ENCODE measurements at regions not wholly inside any gene's neighbourhood (a gene's known extent, or its start where the extent isn't known, plus 50 kb on each side); places are given as distances from the start of the nearest gene placed in this dataset.

- POLR2A ChIA-PET = no interaction called here
- no peak for TF ChIP-seq CTCF (IDR thresholded peaks at IDR 0.05; ENCODE audit: insufficient read depth, low read length, missing control alignments)
- CTCF ChIA-PET = interaction anchor here (0.7 kb wide), 1 partner anchor 52 kb away, joined by 3 read pairs; no protein-coding TSS in a partner anchor
- DNase-seq (ENCODE audit: low read depth, low spot score) = no peak
- no peak overlapping the region for H3K4me3 ChIP-seq (ENCODE audit: low read depth, low read length)
These were observed 143.3 kb upstream of the DPH6 start for GRCh38 chr15:35689266-35689665.

- no peak for DNase-seq (ENCODE audit: low read depth, low spot score)
- CTCF ChIA-PET = no interaction called here
- TF ChIP-seq CTCF (IDR thresholded peaks at IDR 0.05; ENCODE audit: insufficient read depth, low read length, missing control alignments) = no peak
- no peak overlapping the region for H3K4me3 ChIP-seq (ENCODE audit: low read depth, low read length)
- POLR2A ChIA-PET = no interaction called here
These were observed 144.1 kb upstream of the DPH6 start for GRCh38 chr15:35690089-35690488.

GRCh38 chr15:35690698-35691116, 144.7 kb upstream of the DPH6 start:
- POLR2A ChIA-PET = no interaction called here
- CTCF ChIA-PET = no interaction called here
- no peak overlapping the region for H3K4me3 ChIP-seq (ENCODE audit: low read depth, low read length)
- no peak for DNase-seq (ENCODE audit: low read depth, low spot score)
- no peak for TF ChIP-seq CTCF (IDR thresholded peaks at IDR 0.05; ENCODE audit: insufficient read depth, low read length, missing control alignments)

GRCh38 chr15:35691173-35691761, 145.3 kb upstream of the DPH6 start:
- no peak for TF ChIP-seq CTCF (IDR thresholded peaks at IDR 0.05; ENCODE audit: insufficient read depth, low read length, missing control alignments)
- no peak for DNase-seq (ENCODE audit: low read depth, low spot score)
- CTCF ChIA-PET = interaction anchor here (0.7 kb wide), 1 partner anchor 60 kb away, joined by 3 read pairs; no protein-coding TSS in a partner anchor
- POLR2A ChIA-PET = no interaction called here
- no peak overlapping the region for H3K4me3 ChIP-seq (ENCODE audit: low read depth, low read length)

GRCh38 chr15:35691891-35692867, 146.2 kb upstream of the DPH6 start:
- TF ChIP-seq CTCF (IDR thresholded peaks at IDR 0.05; ENCODE audit: insufficient read depth, low read length, missing control alignments) = no peak
- CTCF ChIA-PET = interaction anchor here (0.7 kb wide), 1 partner anchor 59 kb away, joined by 3 read pairs; no protein-coding TSS in a partner anchor
- POLR2A ChIA-PET = no interaction called here
- no peak for DNase-seq (ENCODE audit: low read depth, low spot score)
- no peak overlapping the region for H3K4me3 ChIP-seq (ENCODE audit: low read depth, low read length)

- ChIA-PET POLR2A (no interaction called here), CTCF (no interaction called here)
- no peak for DNase-seq (ENCODE audit: low read depth, low spot score)
- TF ChIP-seq CTCF (IDR thresholded peaks at IDR 0.05; ENCODE audit: insufficient read depth, low read length, missing control alignments) = no peak
- no peak overlapping the region for H3K4me3 ChIP-seq (ENCODE audit: low read depth, low read length)
These were observed 147.3 kb upstream of the DPH6 start for GRCh38 chr15:35693286-35693685.

Measured in AG04449 (cell line).